Stimulated activated CD8-positive, alpha-beta memory T cell treated with anti-CD3 and anti-CD28 coated beads, Interleukin-4, amount 100 ng/mL, for 48 hours (primary cell): ENCODE measurements at regions not wholly inside any gene's neighbourhood (a gene's known extent, or its start where the extent isn't known, plus 50 kb on each side); places are given as distances from the start of the nearest gene placed in this dataset.

Experiments used
- DNase-seq: peaks from one replicate; pipeline ENCODE4 v3.0.0-alpha.2; 2020

DNA sequence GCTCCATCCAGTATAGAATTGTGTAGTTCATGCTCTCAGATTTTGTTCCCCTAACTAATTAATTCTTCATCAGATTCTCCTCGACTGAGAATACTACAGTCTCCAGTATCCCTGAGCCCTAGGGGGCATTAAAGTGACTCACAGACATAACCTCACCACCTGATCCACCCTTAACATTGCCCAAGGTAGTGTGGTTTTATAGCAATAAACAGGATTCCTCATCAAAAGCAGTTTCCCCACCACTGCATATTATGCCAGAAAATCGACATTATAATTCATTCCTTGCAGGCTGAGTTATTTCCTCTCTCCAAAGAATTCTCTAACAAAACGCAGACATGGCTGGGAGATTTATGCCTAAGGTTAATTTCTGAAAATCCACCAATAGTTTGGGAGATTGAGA lies 1402.5 kb upstream of the CELF2 start:
- no peak for DNase-seq

DNA sequence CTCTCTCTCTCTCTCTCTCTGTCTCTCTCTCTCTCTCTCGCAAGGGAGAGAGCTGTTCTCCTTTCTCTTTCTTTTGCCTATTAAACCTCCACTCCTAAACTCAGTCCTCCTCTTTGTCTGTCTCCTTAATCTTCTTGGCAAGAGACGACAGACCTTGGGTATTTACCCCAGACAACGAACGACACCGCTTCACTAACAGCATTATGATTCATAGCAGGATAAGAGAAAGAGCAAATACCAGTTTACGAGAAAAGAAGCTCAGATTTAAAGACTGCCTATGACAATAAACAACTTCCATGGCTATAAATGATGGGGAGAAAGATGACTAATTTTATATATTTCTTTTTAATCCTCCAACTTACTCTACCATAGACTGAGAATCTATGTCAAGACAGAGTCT lies 1396.5 kb upstream of the CELF2 start:
- DNase-seq: no peak

DNA sequence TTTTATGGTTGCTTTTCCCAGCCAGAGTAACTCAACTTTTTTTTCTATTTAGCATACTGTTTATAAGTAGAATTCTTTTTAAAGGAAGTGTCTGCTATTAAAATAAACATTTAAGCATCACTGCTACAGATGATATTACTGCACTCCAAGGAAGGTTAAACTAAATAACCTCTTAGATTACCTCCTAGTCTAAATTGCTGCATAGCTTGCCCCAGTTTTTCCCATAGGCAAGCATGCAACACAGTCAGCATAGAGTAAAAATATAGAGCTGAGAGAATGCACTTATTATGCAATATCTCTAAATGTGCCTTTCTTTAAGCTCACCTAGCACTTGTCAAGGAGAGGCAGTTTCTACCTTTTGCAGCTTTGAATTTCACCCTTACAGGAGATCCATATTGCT lies 1392.4 kb upstream of the CELF2 start:
- no peak for DNase-seq

DNA sequence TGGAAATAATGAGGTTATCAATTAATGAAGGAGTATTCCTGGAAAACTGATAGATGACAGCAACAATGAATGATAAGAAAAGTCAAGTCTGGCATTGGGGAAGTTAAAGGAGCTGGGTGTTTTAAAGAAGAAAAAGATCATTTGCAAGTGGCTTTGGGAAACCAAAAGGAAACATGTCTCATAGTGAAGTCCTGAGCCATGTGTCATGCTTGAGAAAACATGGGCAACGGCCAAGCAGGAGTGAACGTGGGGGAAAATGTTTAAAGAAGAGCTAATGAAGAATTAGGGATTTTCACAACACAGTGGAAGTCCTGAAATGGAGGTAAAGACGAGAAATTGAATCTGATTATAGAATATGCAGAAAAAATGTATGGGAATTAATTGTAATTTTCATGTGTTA lies 1383.2 kb upstream of the CELF2 start:
- DNase-seq: no peak

DNA sequence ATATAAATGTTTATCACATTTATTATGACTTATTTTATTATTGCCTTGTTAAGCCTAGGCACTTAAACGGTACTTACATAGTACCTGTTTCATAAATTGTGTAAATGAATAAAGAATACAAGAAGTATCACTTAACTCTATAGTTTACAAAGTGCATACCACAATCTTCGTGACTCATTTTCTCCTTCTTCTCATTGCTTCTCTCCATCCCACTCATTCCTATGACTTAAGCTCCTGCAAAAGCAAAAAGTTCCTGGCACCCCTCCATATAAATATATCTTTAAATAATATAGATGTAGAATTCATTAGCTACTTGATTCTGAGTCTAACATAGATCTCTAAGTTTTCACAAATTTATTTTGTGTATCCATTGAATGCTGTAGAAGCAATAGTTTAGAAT lies 1382.0 kb upstream of the CELF2 start:
- DNase-seq: no peak

DNA sequence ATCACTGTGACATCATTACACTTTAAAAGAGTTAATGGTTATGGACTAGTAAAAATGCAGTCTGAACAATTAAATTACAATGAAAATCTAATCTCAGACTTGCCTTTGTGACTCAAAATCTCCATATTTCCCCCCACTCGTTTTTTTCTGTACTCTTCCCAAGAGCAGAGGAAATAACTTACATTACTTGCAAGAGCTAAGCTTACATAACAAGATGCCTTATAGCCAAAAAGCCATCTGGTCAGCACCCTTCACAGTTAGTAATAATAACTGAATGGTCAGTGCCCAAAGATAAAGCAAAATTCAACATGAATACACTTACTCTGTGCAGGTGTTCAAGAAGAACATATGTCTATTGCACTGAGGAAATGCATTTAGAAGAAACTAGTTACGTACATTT lies 1381.5 kb upstream of the CELF2 start:
- no peak for DNase-seq

DNA sequence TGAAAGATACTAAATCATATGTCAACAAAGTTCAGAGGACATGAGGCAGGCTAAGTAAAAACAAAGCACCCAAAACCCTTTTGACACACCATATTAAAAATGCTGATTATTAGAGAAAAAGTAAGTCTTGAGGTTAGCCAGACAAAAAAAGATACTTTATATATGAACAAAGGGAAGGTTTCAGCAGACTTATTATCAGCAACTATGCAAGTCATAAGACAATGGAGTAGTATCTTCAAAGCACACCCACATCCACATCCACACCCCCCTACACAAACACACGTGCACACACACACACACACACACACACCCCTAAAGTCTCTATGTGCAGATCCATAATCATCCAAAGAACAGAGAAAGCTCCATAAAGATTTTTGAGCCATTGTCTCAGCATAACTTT lies 1373.9 kb upstream of the CELF2 start:
- DNase-seq: no peak

DNA sequence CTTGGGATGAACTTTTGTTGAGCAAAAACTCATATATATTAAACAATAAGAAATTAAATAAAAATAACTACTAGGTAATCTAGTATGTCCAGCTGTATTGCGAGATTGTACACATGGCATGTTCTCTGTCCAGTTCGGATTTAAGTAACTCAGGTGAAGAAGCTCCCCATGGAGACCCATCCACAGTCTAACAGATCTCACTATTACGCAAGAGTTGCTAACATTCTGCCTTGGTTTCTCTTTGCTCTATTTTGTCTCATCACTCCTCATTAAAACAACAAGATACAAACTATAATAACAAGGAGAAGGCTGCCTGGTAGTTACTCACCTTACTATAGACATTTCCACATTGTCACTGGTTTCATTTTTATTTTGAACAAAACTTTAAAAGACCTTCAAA lies 1372.3 kb upstream of the CELF2 start:
- DNase-seq: no peak

DNA sequence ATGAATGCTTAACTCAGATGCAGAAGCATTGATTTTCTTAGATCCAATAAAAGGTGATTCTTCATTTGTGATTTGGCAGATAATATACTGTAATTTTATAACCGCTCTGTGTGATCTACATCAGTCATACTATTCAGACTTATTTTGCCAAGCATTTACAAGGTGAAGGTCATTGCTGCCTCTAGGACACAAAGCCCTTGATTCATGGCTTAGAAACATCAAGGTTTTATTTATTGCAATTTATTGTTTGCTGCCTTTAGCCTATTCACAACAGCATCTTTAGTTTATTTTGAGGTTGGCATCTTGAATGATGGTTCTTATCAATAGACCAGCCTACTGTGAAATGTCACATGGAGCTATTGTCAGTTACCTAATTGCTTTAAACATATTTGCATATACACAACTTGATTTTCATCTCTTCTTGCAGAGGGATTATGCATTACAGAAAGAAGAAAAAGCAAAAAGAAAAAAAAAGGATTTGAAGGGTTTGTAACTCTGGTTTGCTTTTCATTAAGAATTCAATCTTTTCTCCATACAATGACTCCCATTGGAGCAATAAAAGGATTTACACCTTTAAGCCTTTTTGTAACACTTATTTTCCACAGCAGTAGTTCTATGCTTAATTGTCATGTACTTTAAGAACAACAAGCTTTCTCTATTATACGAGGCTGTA lies 1371.6 kb upstream of the CELF2 start:
- DNase-seq: no peak

DNA sequence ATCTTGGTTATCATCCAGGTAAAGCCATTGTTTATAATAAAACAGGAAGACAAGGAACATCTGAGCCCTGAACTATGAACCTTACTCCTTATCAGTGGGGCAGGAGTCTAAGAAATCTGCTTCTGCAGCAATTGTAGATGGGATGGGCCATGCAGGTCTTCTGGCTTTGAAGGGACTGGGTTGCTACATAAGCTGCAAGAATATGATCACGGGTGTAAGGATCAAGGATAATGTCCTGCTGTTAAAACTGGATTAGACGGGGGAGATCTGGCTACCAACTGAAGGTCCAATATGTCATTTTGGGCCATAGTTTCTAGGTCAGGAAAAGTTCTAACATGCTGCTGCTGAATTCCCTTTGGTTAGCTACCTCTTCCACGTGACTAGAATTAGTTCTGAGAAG lies 1363.4 kb upstream of the CELF2 start:
- DNase-seq: no peak

DNA sequence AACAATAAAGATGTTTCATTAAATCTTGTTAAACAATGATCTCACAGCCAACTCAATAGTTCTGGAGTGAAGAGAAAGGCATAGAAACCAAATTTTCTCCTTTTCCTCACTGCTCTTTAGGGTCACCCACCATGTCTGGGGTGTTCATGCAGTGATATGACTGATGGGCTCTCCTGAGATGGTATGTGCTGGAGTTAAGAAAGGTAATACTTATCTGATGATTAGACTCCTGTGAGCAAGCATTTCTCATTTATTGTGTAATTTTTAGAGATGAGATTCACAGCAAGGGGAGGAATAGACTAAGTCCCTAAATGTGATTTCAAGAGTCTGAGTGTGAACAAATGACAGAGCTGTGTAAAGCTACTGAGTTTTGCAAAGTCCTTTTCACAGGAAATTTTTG lies 1361.3 kb upstream of the CELF2 start:
- no peak for DNase-seq

DNA sequence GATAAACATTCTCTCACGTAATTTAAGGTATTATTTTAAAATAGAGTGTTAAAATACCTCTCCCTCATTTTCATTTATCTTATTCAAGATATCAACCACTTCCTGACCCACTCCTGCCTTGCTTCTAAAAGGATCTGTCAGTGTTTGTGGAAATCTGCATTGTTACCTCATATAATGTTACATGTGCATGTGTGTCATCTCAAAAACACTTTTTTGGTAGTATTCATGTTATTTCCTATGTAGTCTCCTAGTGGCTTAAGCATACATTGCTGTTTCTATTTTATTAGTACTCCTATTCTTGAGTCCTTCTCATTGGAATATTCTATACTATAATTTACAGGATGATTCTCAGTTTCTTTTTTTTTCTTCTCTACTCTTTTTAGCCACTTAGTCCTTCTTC lies 1360.7 kb upstream of the CELF2 start:
- no peak for DNase-seq

DNA sequence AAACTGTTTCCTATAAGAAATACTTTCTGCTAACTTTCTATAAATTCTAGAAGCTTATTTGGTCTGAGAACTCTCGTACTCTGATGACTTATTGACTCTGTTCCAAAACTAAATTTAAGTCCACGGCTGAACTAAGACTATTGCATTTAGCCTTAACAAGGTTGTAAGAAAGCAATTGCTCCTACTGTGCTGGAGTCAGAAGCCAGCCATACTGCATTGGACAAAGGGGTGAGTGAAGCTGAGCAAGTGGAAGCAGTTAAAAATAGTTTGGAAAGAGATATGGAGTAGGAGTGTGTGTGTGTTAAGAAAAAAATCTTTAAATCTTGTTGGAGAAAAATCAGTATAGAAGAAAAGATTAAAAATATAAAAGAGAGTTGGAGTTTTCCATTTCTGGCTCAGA lies 1360.1 kb upstream of the CELF2 start:
- DNase-seq: no peak

DNA sequence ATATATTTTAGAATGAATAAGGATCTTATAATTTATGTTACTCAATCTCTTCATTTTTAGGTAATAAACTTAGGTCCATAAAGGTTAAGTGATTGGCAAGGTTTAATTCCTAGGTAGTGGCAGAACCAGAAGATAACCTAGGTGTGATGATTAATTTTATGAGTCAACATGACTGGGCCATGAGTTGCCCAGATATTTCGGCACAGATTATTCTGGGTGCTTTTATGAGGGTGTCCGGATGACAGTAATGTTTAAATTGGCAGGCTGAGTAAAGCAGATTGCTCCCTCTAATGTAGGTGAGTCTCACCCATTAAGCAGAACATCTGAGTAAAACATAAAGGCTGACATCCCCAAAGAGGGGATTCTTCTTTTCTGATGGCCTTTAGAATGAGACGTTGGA lies 1349.3 kb upstream of the CELF2 start:
- DNase-seq: no peak

DNA sequence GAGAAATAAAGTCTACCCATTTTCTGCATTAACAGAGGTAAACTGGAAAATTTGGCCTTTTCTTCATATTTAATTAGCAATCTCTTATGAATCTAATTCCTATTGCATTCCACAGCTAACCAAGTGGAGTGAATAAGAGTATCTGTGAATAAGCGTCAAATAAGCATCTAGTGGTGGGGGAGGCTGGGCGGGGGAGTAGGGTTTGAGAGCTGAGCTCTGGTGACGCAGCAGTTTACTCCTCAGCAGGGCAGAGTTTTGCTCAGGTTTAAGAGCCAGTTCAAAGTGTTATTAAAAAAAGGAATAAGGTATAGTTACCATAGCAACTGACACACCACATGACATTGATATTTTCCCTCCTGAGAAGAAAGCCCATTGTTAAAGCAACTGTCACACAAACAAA lies 1346.8 kb upstream of the CELF2 start:
- no peak for DNase-seq

DNA sequence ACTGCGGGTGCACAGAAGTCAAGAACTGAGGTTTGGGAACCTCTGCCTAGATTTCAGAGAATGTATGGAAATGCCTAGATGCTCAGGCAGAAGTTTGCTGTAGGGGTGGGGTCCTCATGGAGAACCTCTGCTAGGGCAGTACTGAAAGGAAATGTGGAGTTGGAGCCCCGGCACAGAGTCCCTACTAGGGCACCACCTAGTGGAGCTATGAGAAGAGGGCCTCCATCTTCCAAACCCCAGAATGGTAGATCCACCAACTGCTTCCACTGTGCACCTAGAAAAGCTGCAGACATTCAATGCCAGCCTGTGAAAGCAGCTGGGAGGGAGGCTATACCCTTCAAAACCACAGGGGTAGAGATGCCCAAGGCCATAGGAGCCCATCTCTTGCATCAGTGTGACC lies 1336.0 kb upstream of the CELF2 start:
- no peak for DNase-seq

DNA sequence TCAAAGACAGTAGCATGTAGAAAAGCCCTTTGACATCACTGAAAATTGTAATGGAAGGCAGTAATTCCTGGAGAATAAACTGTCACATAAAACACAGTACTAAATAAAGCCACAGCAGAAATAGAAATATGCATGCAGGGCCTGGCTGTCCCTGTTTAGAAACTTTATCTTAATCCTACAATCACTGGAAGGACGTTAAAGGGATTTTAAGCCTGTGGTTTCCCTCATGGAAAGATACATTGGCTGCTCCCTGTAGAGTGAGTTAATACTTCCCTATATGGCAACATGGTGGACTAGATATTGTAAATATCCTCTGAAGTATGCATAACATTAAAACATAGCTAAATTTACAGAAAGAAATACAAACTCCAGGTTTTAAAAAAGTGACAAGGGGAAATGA lies 1334.9 kb upstream of the CELF2 start:
- DNase-seq: no peak

DNA sequence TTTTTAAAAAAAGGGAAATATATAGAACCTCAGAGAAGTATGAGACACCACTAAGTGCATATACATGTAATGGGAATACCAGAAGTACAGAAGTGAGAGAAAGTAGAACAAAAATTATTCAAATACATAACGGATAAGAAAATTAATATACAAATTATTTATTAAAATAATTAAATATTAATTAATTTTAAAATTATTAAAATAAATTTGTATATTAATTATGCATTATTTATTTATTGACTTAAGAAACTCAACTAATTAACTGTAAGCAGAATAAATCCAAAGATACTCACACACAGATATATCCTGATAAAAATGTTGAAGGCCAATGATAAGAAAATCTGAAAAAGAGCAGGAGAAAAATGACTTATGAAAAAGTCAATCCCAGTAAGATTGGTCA lies 1333.5 kb upstream of the CELF2 start:
- no peak for DNase-seq

DNA sequence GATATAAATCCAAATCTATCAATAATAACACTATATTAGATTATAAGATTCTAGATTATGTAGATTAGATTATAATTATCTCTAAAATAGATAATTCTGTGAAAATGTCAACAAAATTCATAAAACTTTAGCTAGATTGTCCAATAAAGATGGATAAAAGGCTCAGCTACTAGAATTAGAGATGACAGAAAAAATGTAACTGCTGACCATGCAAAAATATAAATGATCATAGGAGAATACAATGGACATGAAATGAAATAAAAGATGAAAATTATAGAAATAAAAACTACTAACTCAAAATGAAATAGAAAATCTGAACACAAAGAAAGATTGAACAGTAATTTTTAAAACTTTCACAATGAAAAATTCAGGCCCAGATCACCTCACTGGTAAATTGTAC lies 1332.1 kb upstream of the CELF2 start:
- DNase-seq: no peak

DNA sequence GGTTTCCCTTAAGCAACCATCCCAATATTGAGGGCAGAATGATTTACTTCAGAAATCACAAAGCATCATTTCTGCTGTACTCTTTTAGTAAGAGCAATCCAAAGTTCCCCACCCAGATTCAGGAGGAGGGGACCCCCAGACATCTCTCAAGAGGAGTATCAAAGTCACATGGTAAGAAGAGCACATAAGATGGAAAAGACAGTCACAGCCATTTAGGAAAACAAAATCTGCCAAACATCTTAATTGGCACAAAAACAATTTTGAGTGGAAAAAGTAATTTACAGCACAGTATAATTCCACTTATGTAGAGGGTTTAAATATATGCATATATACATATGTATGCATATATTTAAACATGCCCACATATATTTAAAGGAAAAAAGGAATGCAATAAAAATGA lies 1329.0 kb upstream of the CELF2 start:
- no peak for DNase-seq

DNA sequence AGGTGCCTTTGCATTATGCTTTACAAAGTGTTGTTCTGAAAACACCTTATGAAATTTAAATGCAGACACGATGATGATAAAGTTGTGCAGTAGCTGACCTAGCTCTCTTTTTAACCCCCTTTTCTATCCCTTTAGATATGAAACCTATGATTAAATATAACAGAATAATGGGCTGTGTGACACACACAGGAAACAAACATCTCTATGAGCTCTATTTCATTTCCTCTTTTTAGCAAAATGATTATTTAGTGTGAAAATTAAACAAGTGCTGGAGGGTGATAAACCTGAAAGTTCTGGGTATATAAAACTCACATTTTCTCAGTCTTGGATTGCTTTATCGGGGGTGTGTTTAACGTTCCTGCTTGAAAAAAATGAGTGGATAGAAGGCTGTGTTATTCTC lies 1310.5 kb upstream of the CELF2 start:
- no peak for DNase-seq

DNA sequence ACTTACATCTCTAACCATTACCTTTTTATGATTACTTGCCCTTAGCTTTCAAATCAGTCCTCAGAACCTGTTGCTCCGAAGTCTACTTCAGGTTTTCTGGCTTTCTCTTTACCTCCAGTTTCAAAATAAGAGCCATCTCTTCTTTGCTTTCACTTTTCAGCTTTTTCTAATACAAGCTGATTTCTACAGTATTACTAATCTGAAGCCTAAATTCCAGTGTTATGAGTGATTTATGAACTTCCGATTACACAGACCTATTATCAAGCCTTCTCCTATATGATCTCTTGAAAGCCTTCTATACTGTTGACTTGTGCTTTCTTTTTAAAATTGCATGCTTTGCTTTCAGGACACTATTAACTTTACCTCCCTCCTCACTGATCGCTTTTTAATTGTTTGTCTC lies 1307.8 kb upstream of the CELF2 start:
- DNase-seq: no peak

DNA sequence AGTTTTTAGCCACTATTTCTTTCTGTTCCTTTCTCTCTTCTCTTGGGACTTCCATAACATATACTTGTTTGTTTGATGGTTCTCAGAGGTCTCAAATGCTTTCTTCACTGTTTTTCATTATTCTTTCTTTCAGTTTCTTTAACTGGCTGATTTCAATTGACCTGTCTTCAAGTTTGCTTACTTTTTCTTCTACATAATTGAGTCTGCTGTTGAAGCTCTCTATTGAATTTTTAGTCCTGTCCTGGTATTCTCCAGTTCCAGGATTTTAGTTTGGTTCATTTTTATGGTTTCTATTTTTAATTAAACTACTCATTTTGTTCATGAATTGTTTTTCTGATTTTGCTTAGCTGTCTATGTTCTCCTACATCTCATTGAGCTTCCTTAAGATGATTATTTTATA lies 1305.3 kb upstream of the CELF2 start:
- DNase-seq: no peak

DNA sequence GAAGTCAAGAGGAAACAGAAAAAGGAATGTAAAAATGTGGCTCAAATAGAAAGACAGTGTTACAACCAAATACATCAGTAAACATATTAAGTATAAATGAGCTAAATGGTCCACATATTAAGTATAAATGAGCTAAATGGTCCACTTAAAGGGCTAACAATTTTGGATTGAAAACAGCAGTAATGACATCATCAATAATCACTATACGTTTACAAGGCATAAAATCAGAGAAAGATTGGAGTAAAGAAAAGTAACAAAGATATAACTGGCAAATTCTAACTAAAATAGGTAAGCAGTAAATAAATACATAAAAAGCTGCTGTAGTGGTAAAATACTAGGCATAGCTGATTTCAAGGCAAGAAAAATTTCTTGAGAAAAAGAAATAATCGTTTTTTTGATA lies 1298.4 kb upstream of the CELF2 start:
- DNase-seq: no peak

DNA sequence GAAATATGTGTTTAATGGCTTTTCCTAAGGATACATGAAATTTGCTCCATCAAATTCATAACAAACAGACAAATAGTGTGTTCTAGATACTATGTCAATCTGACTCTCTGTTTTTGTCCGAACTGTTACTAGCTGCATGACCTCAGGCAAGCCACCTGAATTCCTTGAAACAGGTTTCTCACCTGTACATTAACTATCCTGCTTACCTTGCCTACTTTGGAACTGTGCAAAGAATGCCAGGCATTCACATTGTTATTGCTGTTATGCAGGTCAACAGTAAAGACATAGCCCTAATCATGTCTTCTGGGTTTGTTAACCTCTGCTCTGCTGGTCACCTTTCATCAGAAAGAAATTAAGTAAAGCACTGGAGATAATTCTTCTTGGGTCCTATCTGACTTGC lies 1283.9 kb upstream of the CELF2 start:
- DNase-seq: no peak

DNA sequence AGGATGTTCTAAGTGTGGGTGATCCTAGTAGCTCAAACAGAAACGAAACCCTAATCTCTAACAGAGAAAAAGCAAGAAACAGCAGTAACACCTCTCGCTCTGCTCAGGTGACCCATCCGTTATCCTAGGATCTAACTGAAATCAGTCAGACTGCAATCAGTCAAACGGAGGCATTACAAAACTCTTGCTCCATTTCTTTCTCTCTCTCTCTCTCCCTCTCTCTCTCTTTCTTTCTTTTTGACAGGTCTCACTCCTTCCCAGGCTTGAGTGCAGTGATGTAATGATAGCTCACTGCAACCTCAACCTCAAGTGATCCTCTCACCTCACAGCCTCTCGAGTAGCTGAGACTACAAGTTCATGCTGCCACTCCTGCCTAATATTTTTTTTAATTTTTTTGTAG lies 1283.5 kb upstream of the CELF2 start:
- no peak for DNase-seq
